GM12873 (cell line): ENCODE measurements at regions not wholly inside any gene's neighbourhood (a gene's known extent, or its start where the extent isn't known, plus 50 kb on each side); places are given as distances from the start of the nearest gene placed in this dataset.

Experiments used
- TF ChIP-seq, protein P1 (sequence below): IDR thresholded peaks from 2 replicates; pipeline ENCODE4 v1.5.1; 2012; ENCODE audit warnings: low read depth, mild to moderate bottlenecking, moderate library complexity, low read length, control low read depth; ENCODE audit not compliant: insufficient read depth; ENCODE audit errors: missing control alignments

- TF ChIP-seq, protein P1, sequence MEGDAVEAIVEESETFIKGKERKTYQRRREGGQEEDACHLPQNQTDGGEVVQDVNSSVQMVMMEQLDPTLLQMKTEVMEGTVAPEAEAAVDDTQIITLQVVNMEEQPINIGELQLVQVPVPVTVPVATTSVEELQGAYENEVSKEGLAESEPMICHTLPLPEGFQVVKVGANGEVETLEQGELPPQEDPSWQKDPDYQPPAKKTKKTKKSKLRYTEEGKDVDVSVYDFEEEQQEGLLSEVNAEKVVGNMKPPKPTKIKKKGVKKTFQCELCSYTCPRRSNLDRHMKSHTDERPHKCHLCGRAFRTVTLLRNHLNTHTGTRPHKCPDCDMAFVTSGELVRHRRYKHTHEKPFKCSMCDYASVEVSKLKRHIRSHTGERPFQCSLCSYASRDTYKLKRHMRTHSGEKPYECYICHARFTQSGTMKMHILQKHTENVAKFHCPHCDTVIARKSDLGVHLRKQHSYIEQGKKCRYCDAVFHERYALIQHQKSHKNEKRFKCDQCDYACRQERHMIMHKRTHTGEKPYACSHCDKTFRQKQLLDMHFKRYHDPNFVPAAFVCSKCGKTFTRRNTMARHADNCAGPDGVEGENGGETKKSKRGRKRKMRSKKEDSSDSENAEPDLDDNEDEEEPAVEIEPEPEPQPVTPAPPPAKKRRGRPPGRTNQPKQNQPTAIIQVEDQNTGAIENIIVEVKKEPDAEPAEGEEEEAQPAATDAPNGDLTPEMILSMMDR = no peak
These were observed 1113.1 kb upstream of the NRXN1 start for GRCh38 chr2:52145005-52145404.

GRCh38 chr2:52144590-52144989, 1112.7 kb upstream of the NRXN1 start:
- TF ChIP-seq, protein P1 = no peak

GRCh38 chr2:52141076-52141475, 1109.1 kb upstream of the NRXN1 start:
- TF ChIP-seq, protein P1 = no peak

- TF ChIP-seq, protein P1 = no peak
These were observed 1107.3 kb upstream of the NRXN1 start for GRCh38 chr2:52139241-52139640.

GRCh38 chr2:52135235-52135634, 1103.3 kb upstream of the NRXN1 start:
- TF ChIP-seq, protein P1 = no peak

- TF ChIP-seq, protein P1 = no peak
These were observed 1096.1 kb upstream of the NRXN1 start for GRCh38 chr2:52128081-52128480.

DNA sequence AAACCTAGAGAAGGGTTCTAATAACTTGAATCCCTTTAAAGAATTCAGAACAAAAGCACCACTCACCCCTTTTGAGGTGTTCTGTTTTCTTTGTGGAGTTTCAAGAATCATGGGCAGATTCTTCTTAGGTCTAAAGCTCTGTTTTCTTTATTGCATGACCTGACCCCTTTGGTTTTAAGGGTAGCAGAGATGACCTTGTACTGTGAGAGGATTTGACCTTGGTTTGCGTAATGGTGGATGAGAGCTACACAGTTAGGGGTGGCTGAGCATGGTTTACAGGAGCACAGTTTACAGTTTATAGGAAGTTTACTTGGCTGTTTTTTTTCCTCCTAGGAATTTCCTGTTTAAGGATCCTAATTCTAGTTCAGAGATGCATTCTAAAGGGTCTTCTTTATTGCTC, 1095.6 kb upstream of the NRXN1 start:
- TF ChIP-seq, protein P1 = no peak

GRCh38 chr2:52117299-52117698, 1085.4 kb upstream of the NRXN1 start:
- TF ChIP-seq, protein P1 = no peak
